Activated CD8-positive, alpha-beta T cell treated with anti-CD3 and anti-CD28 coated beads for 36 hours (primary cell): ENCODE measurements at regions not wholly inside any gene's neighbourhood (a gene's known extent, or its start where the extent isn't known, plus 50 kb on each side); places are given as distances from the start of the nearest gene placed in this dataset.
A peak's percentile ranks its signal among the peaks of the same experiment; 100 is the strongest.

Source experiments
- ATAC-seq: fragments of 200-7000 bp; cut with Tn5 transposase; one replicate; pipeline ENCODE4 v1.10.0; 2021; ENCODE audit warnings: mild to moderate bottlenecking, moderate library complexity
- CTCF ChIA-PET: fragments of 350-600 bp; sonication (Branson Sonifier 250); formaldehyde crosslinking; loops from one replicate; lab custom pipeline; 2021; ENCODE audit warnings: antibody characterized with exemption; lab: Charles Lee
- POLR2A ChIA-PET: fragments of 350-600 bp; sonication (Branson Sonifier 250); formaldehyde crosslinking; loops from one replicate; lab custom pipeline; 2021; ENCODE audit warnings: antibody characterized with exemption; lab: Charles Lee
- DNase-seq: peaks from one replicate; pipeline ENCODE4 v3.0.0-alpha.2; 2020
- H3K27ac Mint-ChIP-seq: one replicate; pipeline ENCODE4 v1.8.0; 2021; ENCODE audit warnings: mild to moderate bottlenecking, mixed read lengths
- H3K27me3 Mint-ChIP-seq: one replicate; pipeline ENCODE4 v1.8.0; 2021; ENCODE audit warnings: mixed read lengths
- H3K36me3 Mint-ChIP-seq: one replicate; pipeline ENCODE4 v1.8.0; 2021; ENCODE audit warnings: low read depth, mixed read lengths
- H3K4me1 Mint-ChIP-seq: one replicate; pipeline ENCODE4 v1.8.0; 2021; ENCODE audit warnings: low read depth, mixed read lengths
- H3K4me3 Mint-ChIP-seq: one replicate; pipeline ENCODE4 v1.8.0; 2021; ENCODE audit warnings: mild to moderate bottlenecking, moderate library complexity, mixed read lengths
- H3K9me3 Mint-ChIP-seq: one replicate; pipeline ENCODE4 v1.8.0; 2021; ENCODE audit warnings: mixed read lengths
- CTCF ChIP-seq: fragments of 200-600 bp; IDR thresholded peaks from one replicate; pipeline ENCODE4 v1.8.0; 2022; ENCODE audit warnings: antibody characterized with exemption, mild to moderate bottlenecking
- intact Hi-C: fragments of 100-400 bp; cut with micrococcal nuclease; formaldehyde crosslinking; loops from one replicate; pipeline ENCODE4 v1.10.0; 2022

- H3K27me3 Mint-ChIP-seq = no peaks in the 10 kb centered on the region
- POLR2A ChIA-PET = interaction anchor here (1.0 kb wide), 1 partner anchor 14 kb away, joined by 3 read pairs; no protein-coding TSS in a partner anchor
- no peak overlapping the region for H3K4me3 Mint-ChIP-seq
- CTCF ChIA-PET = interaction anchor here (1.2 kb wide), 2 partner anchors 9 to 208 kb away, joined by 3 read pairs; no protein-coding TSS in a partner anchor
- H3K27ac Mint-ChIP-seq = no peak overlapping the region
- intact Hi-C loops = no loop called here
- peaks cover 18% of the 10 kb centered on the region for H3K36me3 Mint-ChIP-seq
- H3K4me1 Mint-ChIP-seq = no peaks in the 10 kb centered on the region
- DNase-seq (no peak), ATAC-seq (no peak)
- H3K9me3 Mint-ChIP-seq = peaks cover 35% of the 10 kb centered on the region
- no peak for TF ChIP-seq CTCF
Measured at GRCh38 chr3:43169987-43170386, 64.1 kb upstream of the POMGNT2 start.

DNA sequence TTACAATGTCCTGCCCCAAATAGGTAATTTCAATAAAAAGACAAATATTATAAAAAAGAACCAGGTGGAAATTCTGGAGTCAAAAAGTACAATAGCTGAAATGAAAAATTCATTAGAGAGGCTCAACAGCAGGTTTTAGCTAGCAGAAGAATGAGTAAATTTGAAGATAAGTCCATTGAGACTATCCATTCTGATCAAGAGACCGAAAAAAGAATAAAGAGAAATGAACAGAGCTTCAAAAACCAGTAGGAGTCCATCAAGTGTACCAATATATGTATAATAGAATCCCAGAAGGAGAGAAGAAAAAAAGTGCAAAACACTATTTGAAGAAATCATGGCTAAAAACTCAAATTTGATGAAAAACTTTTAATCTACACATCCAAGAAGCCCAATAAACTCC lies 60.5 kb upstream of the POMGNT2 start:
- intact Hi-C loops = no loop called here
- peaks cover 15% of the 10 kb centered on the region for H3K36me3 Mint-ChIP-seq
- DNase-seq = no peak
- no peak overlapping the region for H3K4me3 Mint-ChIP-seq
- H3K4me1 Mint-ChIP-seq = peaks cover 20% of the 10 kb centered on the region
- H3K27ac Mint-ChIP-seq = no peak overlapping the region
- H3K9me3 Mint-ChIP-seq = peaks cover 18% of the 10 kb centered on the region
- ChIA-PET POLR2A (interaction anchor here (1.3 kb wide), 1 partner anchor 14 kb away, joined by 4 read pairs; no protein-coding TSS in a partner anchor), CTCF (interaction anchor here (0.7 kb wide), 1 partner anchor 14 kb away, joined by 3 read pairs; no protein-coding TSS in a partner anchor)
- no peak for ATAC-seq
- TF ChIP-seq CTCF = no peak
- no peaks in the 10 kb centered on the region for H3K27me3 Mint-ChIP-seq

- ChIA-PET CTCF (interaction anchor here (0.6 to 2.2 kb wide), 4 partner anchors 15 to 421 kb away, joined by 3 to 6 read pairs (median 4); no protein-coding TSS in a partner anchor), POLR2A (interaction anchor here (1.3 kb wide), 1 partner anchor 14 kb away, joined by 4 read pairs; no protein-coding TSS in a partner anchor)
- ATAC-seq (no peak), DNase-seq (no peak)
- Mint-ChIP-seq H3K27me3 (no peaks in the 10 kb centered on the region), H3K36me3 (peaks cover 15% of the 10 kb centered on the region), H3K27ac (no peak overlapping the region), H3K4me3 (no peak overlapping the region), H3K4me1 (peaks cover 20% of the 10 kb centered on the region), H3K9me3 (peaks cover 18% of the 10 kb centered on the region)
- TF ChIP-seq CTCF = no peak
- intact Hi-C loops = no loop called here
Measured at GRCh38 chr3:43165786-43166185, 59.9 kb upstream of the POMGNT2 start.

DNA sequence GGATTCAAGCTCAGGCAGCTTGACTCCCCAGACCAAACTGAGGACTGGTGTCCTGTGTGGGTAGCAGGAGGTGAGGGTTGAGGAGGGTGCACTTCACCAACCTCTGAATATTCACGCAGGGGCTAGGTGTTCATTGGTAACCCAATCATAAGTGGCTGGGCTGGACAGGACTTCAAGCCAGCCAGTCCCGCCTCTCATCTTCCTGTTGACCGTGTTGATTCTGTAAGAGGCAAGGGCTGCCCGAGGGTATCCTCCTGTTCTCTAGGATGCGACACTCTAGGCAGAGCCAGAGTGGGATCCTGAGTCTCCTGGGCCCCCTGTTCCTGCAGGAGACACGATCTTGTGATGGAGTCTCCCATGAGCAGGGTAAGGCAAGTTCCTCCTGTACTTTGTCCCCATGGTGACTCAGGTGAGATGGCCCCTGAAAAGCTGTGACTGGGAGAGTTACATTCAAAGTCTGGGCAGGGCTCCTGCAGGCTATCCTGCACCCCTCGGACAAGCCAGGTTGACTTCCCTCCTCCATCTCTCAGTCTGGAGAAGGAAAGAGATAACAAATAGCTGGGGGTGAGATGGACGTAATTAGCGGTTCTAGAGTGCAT lies 58.1 kb upstream of the POMGNT2 start:
- intact Hi-C loops = no loop called here

More for the DNA sequence above, 58.1 kb upstream of the POMGNT2 start:
- ATAC-seq (no peak), DNase-seq (no peak)
- Mint-ChIP-seq H3K27ac (peak overlapping the region; percentile 96), H3K27me3 (no peaks in the 10 kb centered on the region), H3K4me3 (no peak overlapping the region), H3K36me3 (peaks cover 15% of the 10 kb centered on the region), H3K9me3 (peaks cover 18% of the 10 kb centered on the region), H3K4me1 (peaks cover 20% of the 10 kb centered on the region)
- ChIA-PET CTCF (interaction anchor here (1.5 to 3.8 kb wide), 5 partner anchors 44 to 339 kb away, joined by 3 to 28 read pairs (median 6); no protein-coding TSS in a partner anchor), POLR2A (interaction anchor here (1.1 to 1.9 kb wide), 2 partner anchors 113 to 339 kb away, joined by 3 to 5 read pairs; no protein-coding TSS in a partner anchor)
- no peak for TF ChIP-seq CTCF
